ENCODE measurements at regions not wholly inside any gene's neighbourhood (a gene's known extent, or its start where the extent isn't known, plus 50 kb on each side); places are given as distances from the start of the nearest gene placed in this dataset.
A peak's percentile ranks its signal among the peaks of the same experiment; 100 is the strongest.

- H3K9ac ChIP-seq (ENCODE audit: control insufficient read depth, extremely low read depth, insufficient read depth, low read length), result no peak overlapping the region
- no peak for FAIRE-seq
Measured at GRCh38 chr3:159818399-159818798, 170.2 kb upstream of the IL12A start.

GRCh38 chr3:159818997-159819500, 169.6 kb upstream of the IL12A start:
- H3K9me1 ChIP-seq (ENCODE audit: control insufficient read depth, extremely low read depth, insufficient read depth, low read length), result no peaks in the 10 kb centered on the region
- peaks cover 76% of the 10 kb centered on the region for H3K79me2 ChIP-seq (ENCODE audit: control insufficient read depth, insufficient read depth, low read length)
- H3K9ac ChIP-seq (ENCODE audit: control insufficient read depth, extremely low read depth, insufficient read depth, low read length), result no peak overlapping the region
- no peak for FAIRE-seq
- H3K36me3 ChIP-seq (ENCODE audit: control insufficient read depth in 2 of 2, extremely low read depth in 1 of 2, insufficient read depth in 2 of 2, low read length in 2 of 2), result no peaks in the 10 kb centered on the region
- dilution Hi-C loops (cut with MboI; ENCODE audit: extremely low pct_ligation_motif_present, low sequenced_read_pairs), result no loop called here
- no peaks in the 10 kb centered on the region for H3K9me3 ChIP-seq (ENCODE audit: control insufficient read depth, low read depth, low read length)
- H3K4me1 ChIP-seq (ENCODE audit: control insufficient read depth, extremely low read depth, insufficient read depth, low read length), result peaks cover 26% of the 10 kb centered on the region
- DNase-seq (ENCODE audit: low read depth, low spot score), result no peak
- H3K27ac ChIP-seq (ENCODE audit: control insufficient read depth, insufficient read depth, low read length), result no peak overlapping the region
- TF ChIP-seq EZH2 (IDR thresholded peaks at IDR 0.05; ENCODE audit: low read length) (no peak), CTCF (optimal IDR thresholded peaks at IDR 0.05 in 1 of 3, IDR thresholded peaks at IDR 0.05 in 1 of 3, conservative IDR thresholded peaks at IDR 0.05 in 1 of 3; ENCODE audit: extremely low read depth in 1 of 3, insufficient read depth in 2 of 3, low read length in 3 of 3) (no peak)
- peaks cover under 1% of the 10 kb centered on the region for H4K20me1 ChIP-seq (ENCODE audit: control insufficient read depth, extremely low read depth, insufficient read depth, low read length)
- H3K27me3 ChIP-seq (ENCODE audit: control insufficient read depth, extremely low read depth, insufficient read depth, low read length), result no peaks in the 10 kb centered on the region
- no peak overlapping the region for H3K4me3 ChIP-seq (ENCODE audit: control insufficient read depth in 2 of 3, extremely low read depth in 1 of 3, insufficient read depth in 2 of 3, low read depth in 1 of 3, low read length in 3 of 3)
- no peak overlapping the region for H2AFZ ChIP-seq (ENCODE audit: control insufficient read depth, low read length)
- no peak overlapping the region for H3K4me2 ChIP-seq (ENCODE audit: control insufficient read depth, extremely low read depth, insufficient read depth, low read depth, low read length)

More at GRCh38 chr3:159818399-159818798, 170.2 kb upstream of the IL12A start:
- Histone ChIP-seq H3K9me3 (ENCODE audit: control insufficient read depth, low read depth, low read length) (no peaks in the 10 kb centered on the region), H4K20me1 (ENCODE audit: control insufficient read depth, extremely low read depth, insufficient read depth, low read length) (peaks cover 4% of the 10 kb centered on the region), H3K4me3 (ENCODE audit: control insufficient read depth in 2 of 3, extremely low read depth in 1 of 3, insufficient read depth in 2 of 3, low read depth in 1 of 3, low read length in 3 of 3) (no peak overlapping the region), H3K9me1 (ENCODE audit: control insufficient read depth, extremely low read depth, insufficient read depth, low read length) (no peaks in the 10 kb centered on the region), H3K36me3 (ENCODE audit: control insufficient read depth in 2 of 2, extremely low read depth in 1 of 2, insufficient read depth in 2 of 2, low read length in 2 of 2) (no peaks in the 10 kb centered on the region), H2AFZ (ENCODE audit: control insufficient read depth, low read length) (no peak overlapping the region), H3K79me2 (ENCODE audit: control insufficient read depth, insufficient read depth, low read length) (peaks cover 74% of the 10 kb centered on the region), H3K27ac (ENCODE audit: control insufficient read depth, insufficient read depth, low read length) (no peak overlapping the region), H3K27me3 (ENCODE audit: control insufficient read depth, extremely low read depth, insufficient read depth, low read length) (no peaks in the 10 kb centered on the region), H3K4me1 (ENCODE audit: control insufficient read depth, extremely low read depth, insufficient read depth, low read length) (peaks cover 26% of the 10 kb centered on the region), H3K4me2 (ENCODE audit: control insufficient read depth, extremely low read depth, insufficient read depth, low read depth, low read length) (no peak overlapping the region)
- TF ChIP-seq EZH2 (IDR thresholded peaks at IDR 0.05; ENCODE audit: low read length) (no peak), CTCF (optimal IDR thresholded peaks at IDR 0.05 in 1 of 3, IDR thresholded peaks at IDR 0.05 in 1 of 3, conservative IDR thresholded peaks at IDR 0.05 in 1 of 3; ENCODE audit: extremely low read depth in 1 of 3, insufficient read depth in 2 of 3, low read length in 3 of 3) (peak in 1 of 3 experiments; percentile 11)
- dilution Hi-C loops (cut with MboI; ENCODE audit: extremely low pct_ligation_motif_present, low sequenced_read_pairs), result no loop called here
- DNase-seq (ENCODE audit: low read depth, low spot score), result no peak
